ENCODE measurements at regions not wholly inside any gene's neighbourhood (a gene's known extent, or its start where the extent isn't known, plus 50 kb on each side); places are given as distances from the start of the nearest gene placed in this dataset.

DNA sequence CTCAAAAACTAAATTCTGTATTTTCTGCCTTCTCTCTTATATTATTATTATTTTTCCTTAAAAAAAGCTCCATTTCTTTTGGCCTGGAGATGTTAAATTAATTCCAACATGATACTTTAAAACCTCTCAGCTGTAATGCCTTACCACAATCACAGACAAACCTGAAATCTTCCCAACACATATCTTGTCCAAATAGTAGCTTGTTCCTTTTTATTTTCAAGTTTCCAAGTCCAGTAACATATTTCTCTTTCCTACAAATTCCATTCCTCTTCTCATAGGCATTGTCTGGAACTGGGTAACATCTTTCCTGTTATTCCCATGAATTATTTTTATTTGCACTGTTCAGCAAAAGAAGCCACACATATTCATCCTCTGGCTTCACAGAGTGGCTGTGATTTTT, 137.0 kb downstream of the SLITRK6 start:
- Histone ChIP-seq H3K27me3 (replicated peaks; ENCODE audit: control insufficient read depth, insufficient read depth, low read length) (no peaks in the 10 kb centered on the region), H3K4me1 (no peaks in the 10 kb centered on the region), H3K9me3 (no peaks in the 10 kb centered on the region), H3K36me3 (ENCODE audit: control insufficient read depth, insufficient read depth, low read length) (no peaks in the 10 kb centered on the region), H3K4me3 (ENCODE audit: low read depth, low read length) (no peak overlapping the region)
- peaks cover 10% of the 10 kb centered on the region for H3K9me3 Mint-ChIP-seq (ENCODE audit: unreplicated experiment)
- H3K27me3 Mint-ChIP-seq (ENCODE audit: insufficient read depth, unreplicated experiment), result no peaks in the 10 kb centered on the region
- H3K36me3 Mint-ChIP-seq (ENCODE audit: insufficient read depth, unreplicated experiment), result no peaks in the 10 kb centered on the region
- no peak overlapping the region for H3K4me3 Mint-ChIP-seq (ENCODE audit: unreplicated experiment)
- intact Hi-C loops (cut with micrococcal nuclease; ENCODE audit: unreplicated experiment), result no loop called here
- ChIA-PET POLR2A (no interaction called here), CTCF (no interaction called here)
- BruUV-seq (replicated peaks), result no TSS peak
- no peaks in the 10 kb centered on the region for H3K4me1 Mint-ChIP-seq (ENCODE audit: low read depth, unreplicated experiment)
- no peak overlapping the region for H3K27ac Mint-ChIP-seq (ENCODE audit: unreplicated experiment)
- TF ChIP-seq, protein P1, sequence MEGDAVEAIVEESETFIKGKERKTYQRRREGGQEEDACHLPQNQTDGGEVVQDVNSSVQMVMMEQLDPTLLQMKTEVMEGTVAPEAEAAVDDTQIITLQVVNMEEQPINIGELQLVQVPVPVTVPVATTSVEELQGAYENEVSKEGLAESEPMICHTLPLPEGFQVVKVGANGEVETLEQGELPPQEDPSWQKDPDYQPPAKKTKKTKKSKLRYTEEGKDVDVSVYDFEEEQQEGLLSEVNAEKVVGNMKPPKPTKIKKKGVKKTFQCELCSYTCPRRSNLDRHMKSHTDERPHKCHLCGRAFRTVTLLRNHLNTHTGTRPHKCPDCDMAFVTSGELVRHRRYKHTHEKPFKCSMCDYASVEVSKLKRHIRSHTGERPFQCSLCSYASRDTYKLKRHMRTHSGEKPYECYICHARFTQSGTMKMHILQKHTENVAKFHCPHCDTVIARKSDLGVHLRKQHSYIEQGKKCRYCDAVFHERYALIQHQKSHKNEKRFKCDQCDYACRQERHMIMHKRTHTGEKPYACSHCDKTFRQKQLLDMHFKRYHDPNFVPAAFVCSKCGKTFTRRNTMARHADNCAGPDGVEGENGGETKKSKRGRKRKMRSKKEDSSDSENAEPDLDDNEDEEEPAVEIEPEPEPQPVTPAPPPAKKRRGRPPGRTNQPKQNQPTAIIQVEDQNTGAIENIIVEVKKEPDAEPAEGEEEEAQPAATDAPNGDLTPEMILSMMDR (IDR thresholded peaks at IDR 0.05; ENCODE audit: insufficient read depth in 1 of 2, low read depth in 1 of 2, low read length in 1 of 2, severe bottlenecking in 1 of 2, unreplicated experiment in 1 of 2), result no peak
- no peak for DNase-seq

GRCh38 chr13:85661675-85662074, 137.5 kb downstream of the SLITRK6 start:
- Histone ChIP-seq H3K4me1 (no peaks in the 10 kb centered on the region), H3K36me3 (ENCODE audit: control insufficient read depth, insufficient read depth, low read length) (no peaks in the 10 kb centered on the region), H3K27me3 (replicated peaks; ENCODE audit: control insufficient read depth, insufficient read depth, low read length) (no peaks in the 10 kb centered on the region), H3K9me3 (no peaks in the 10 kb centered on the region), H3K4me3 (ENCODE audit: low read depth, low read length) (no peak overlapping the region)
- CTCF ChIA-PET, result no interaction called here
- intact Hi-C loops (cut with micrococcal nuclease; ENCODE audit: unreplicated experiment), result no loop called here
- no peak overlapping the region for H3K4me3 Mint-ChIP-seq (ENCODE audit: unreplicated experiment)
- H3K9me3 Mint-ChIP-seq (ENCODE audit: unreplicated experiment), result peaks cover 10% of the 10 kb centered on the region
- TF ChIP-seq, protein P1 (IDR thresholded peaks at IDR 0.05; ENCODE audit: insufficient read depth in 1 of 2, low read depth in 1 of 2, low read length in 1 of 2, severe bottlenecking in 1 of 2, unreplicated experiment in 1 of 2), result no peak
- no peak for DNase-seq
- H3K27ac Mint-ChIP-seq (ENCODE audit: unreplicated experiment), result no peak overlapping the region
- POLR2A ChIA-PET, result no interaction called here
- H3K27me3 Mint-ChIP-seq (ENCODE audit: insufficient read depth, unreplicated experiment), result no peaks in the 10 kb centered on the region
- no peaks in the 10 kb centered on the region for H3K36me3 Mint-ChIP-seq (ENCODE audit: insufficient read depth, unreplicated experiment)
- BruUV-seq (replicated peaks), result no TSS peak
- no peaks in the 10 kb centered on the region for H3K4me1 Mint-ChIP-seq (ENCODE audit: low read depth, unreplicated experiment)

GRCh38 chr13:85659493-85659892, 139.7 kb downstream of the SLITRK6 start:
- no peak overlapping the region for H3K4me3 Mint-ChIP-seq (ENCODE audit: unreplicated experiment)
- H3K27me3 Mint-ChIP-seq (ENCODE audit: insufficient read depth, unreplicated experiment), result no peaks in the 10 kb centered on the region
- H3K27ac Mint-ChIP-seq (ENCODE audit: unreplicated experiment), result no peak overlapping the region
- ChIA-PET POLR2A (no interaction called here), CTCF (no interaction called here)
- H3K27me3 ChIP-seq (replicated peaks; ENCODE audit: control insufficient read depth, insufficient read depth, low read length), result no peaks in the 10 kb centered on the region
- TF ChIP-seq, protein P1 (IDR thresholded peaks at IDR 0.05; ENCODE audit: insufficient read depth in 1 of 2, low read depth in 1 of 2, low read length in 1 of 2, severe bottlenecking in 1 of 2, unreplicated experiment in 1 of 2), result no peak
- no peak overlapping the region for H3K4me3 ChIP-seq (ENCODE audit: low read depth, low read length)
- no peaks in the 10 kb centered on the region for H3K36me3 ChIP-seq (ENCODE audit: control insufficient read depth, insufficient read depth, low read length)
- no peaks in the 10 kb centered on the region for H3K9me3 ChIP-seq
- H3K9me3 Mint-ChIP-seq (ENCODE audit: unreplicated experiment), result peaks cover 10% of the 10 kb centered on the region
- H3K4me1 ChIP-seq, result no peaks in the 10 kb centered on the region
- no peaks in the 10 kb centered on the region for H3K4me1 Mint-ChIP-seq (ENCODE audit: low read depth, unreplicated experiment)
- no TSS peak for BruUV-seq (replicated peaks)
- intact Hi-C loops (cut with micrococcal nuclease; ENCODE audit: unreplicated experiment), result no loop called here
- no peaks in the 10 kb centered on the region for H3K36me3 Mint-ChIP-seq (ENCODE audit: insufficient read depth, unreplicated experiment)
- DNase-seq, result no peak

Measured in Caco-2 (cell line).